ENCODE measurements at regions not wholly inside any gene's neighbourhood (a gene's known extent, or its start where the extent isn't known, plus 50 kb on each side); places are given as distances from the start of the nearest gene placed in this dataset.

GRCh38 chr2:104598636-104599035, 255.3 kb upstream of the POU3F3 start:
- Mint-ChIP-seq H3K9me3 (ENCODE audit: unreplicated experiment) (no peaks in the 10 kb centered on the region), H3K27me3 (ENCODE audit: unreplicated experiment) (peaks cover 2% of the 10 kb centered on the region), H3K4me3 (ENCODE audit: unreplicated experiment) (no peak overlapping the region), H3K4me1 (ENCODE audit: low read depth, unreplicated experiment) (no peaks in the 10 kb centered on the region), H3K36me3 (ENCODE audit: unreplicated experiment) (peaks cover under 1% of the 10 kb centered on the region), H3K27ac (ENCODE audit: unreplicated experiment) (no peak overlapping the region)
- no peak for TF ChIP-seq CTCF (IDR thresholded peaks at IDR 0.05; ENCODE audit: partially characterized antibody, unreplicated experiment)
- no peak for DNase-seq

DNA sequence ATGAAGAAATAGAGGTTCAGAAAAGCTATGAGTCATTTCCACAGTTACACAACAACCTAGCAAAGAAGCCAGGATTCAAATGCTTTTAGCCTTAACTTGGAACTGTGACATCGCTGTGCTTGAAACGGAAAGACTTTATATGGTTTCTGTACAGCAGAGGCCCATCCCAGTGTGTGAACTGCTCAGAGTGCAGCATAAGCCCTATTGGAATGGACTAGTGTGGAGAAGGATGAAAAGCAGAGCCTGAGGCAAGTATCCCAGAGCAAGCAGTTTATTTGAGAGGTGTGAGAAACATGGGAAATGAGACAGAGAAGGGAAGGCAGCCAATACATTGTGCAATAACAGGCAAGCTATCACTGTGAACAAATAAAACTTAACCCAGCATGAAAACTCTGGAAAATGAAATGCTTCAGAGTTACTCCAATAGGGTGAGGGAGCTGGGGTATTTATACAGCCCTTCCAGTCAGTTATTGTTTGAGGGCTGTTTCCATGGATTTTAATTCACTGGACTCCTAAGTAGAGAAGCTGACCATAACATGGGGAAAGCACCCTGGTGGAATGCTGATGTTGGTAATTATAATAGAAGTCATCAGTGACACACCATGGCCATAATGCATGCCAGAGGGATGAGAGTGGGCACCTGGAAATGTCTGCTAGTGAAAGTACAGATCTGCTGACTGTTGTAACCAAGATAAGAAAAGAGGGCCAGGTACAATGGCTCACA, 254.0 kb upstream of the POU3F3 start:
- Mint-ChIP-seq H3K9me3 (ENCODE audit: unreplicated experiment) (no peaks in the 10 kb centered on the region), H3K27ac (ENCODE audit: unreplicated experiment) (no peak overlapping the region), H3K4me1 (ENCODE audit: low read depth, unreplicated experiment) (no peaks in the 10 kb centered on the region), H3K27me3 (ENCODE audit: unreplicated experiment) (peaks cover 2% of the 10 kb centered on the region), H3K36me3 (ENCODE audit: unreplicated experiment) (peaks cover 11% of the 10 kb centered on the region), H3K4me3 (ENCODE audit: unreplicated experiment) (no peak overlapping the region)
- no peak for DNase-seq
- TF ChIP-seq CTCF (IDR thresholded peaks at IDR 0.05; ENCODE audit: partially characterized antibody, unreplicated experiment): no peak

- DNase-seq: no peak
- H3K27ac Mint-ChIP-seq (ENCODE audit: unreplicated experiment): no peak overlapping the region
- no peak for TF ChIP-seq CTCF (IDR thresholded peaks at IDR 0.05; ENCODE audit: partially characterized antibody, unreplicated experiment)
- H3K9me3 Mint-ChIP-seq (ENCODE audit: unreplicated experiment): peaks cover 3% of the 10 kb centered on the region
- H3K4me1 Mint-ChIP-seq (ENCODE audit: low read depth, unreplicated experiment): no peaks in the 10 kb centered on the region
- no peaks in the 10 kb centered on the region for H3K27me3 Mint-ChIP-seq (ENCODE audit: unreplicated experiment)
- H3K36me3 Mint-ChIP-seq (ENCODE audit: unreplicated experiment): peaks cover 15% of the 10 kb centered on the region
- no peak overlapping the region for H3K4me3 Mint-ChIP-seq (ENCODE audit: unreplicated experiment)
Measured at GRCh38 chr2:104606056-104606455, 247.9 kb upstream of the POU3F3 start.

DNA sequence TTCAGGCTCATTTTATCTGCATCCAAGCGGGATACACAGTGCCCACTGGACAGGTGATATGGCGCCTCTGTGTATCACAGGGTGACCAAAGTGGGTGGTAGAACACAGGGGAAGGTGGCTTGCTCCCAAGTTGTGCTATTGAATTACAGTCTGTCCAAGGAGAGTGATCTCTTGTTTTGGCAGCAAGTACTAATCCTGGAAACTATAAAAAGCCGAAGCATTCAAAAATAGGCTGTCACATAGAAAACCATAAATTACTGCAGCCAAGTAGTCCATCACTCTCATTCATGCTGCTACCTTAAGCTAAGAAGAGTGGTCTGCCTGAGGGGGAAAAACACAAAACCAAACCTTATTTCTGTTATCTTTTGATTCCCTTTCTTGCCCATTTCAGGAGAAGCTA, 237.1 kb upstream of the POU3F3 start:
- no peak for TF ChIP-seq CTCF (IDR thresholded peaks at IDR 0.05; ENCODE audit: partially characterized antibody, unreplicated experiment)
- DNase-seq: no peak
- no peaks in the 10 kb centered on the region for H3K4me1 Mint-ChIP-seq (ENCODE audit: low read depth, unreplicated experiment)
- no peak overlapping the region for H3K27ac Mint-ChIP-seq (ENCODE audit: unreplicated experiment)
- no peak overlapping the region for H3K4me3 Mint-ChIP-seq (ENCODE audit: unreplicated experiment)
- no peaks in the 10 kb centered on the region for H3K36me3 Mint-ChIP-seq (ENCODE audit: unreplicated experiment)
- H3K27me3 Mint-ChIP-seq (ENCODE audit: unreplicated experiment): peaks cover 3% of the 10 kb centered on the region
- no peaks in the 10 kb centered on the region for H3K9me3 Mint-ChIP-seq (ENCODE audit: unreplicated experiment)

DNA sequence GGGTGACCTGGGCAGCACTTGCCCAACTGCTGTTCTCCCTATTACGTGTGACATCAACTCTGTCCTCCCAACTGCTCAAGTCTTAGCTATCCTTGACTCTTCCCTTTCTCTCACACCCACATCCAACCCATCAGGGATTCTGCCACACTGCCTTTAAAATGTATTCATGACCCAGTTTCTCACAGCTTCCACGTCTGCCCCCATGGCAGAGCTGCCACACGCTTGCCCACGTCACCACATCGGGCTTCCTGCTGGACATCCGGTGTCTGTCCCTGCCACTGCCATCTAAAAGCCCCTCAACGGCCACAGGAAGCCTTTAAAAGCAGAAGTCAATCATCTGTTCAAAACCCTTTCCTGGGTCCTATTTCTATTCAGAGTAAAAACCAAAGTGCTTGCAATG, 233.1 kb upstream of the POU3F3 start:
- Mint-ChIP-seq H3K9me3 (ENCODE audit: unreplicated experiment) (peaks cover 2% of the 10 kb centered on the region), H3K36me3 (ENCODE audit: unreplicated experiment) (no peaks in the 10 kb centered on the region), H3K27me3 (ENCODE audit: unreplicated experiment) (peaks cover 3% of the 10 kb centered on the region), H3K27ac (ENCODE audit: unreplicated experiment) (no peak overlapping the region), H3K4me1 (ENCODE audit: low read depth, unreplicated experiment) (no peaks in the 10 kb centered on the region), H3K4me3 (ENCODE audit: unreplicated experiment) (no peak overlapping the region)
- no peak for TF ChIP-seq CTCF (IDR thresholded peaks at IDR 0.05; ENCODE audit: partially characterized antibody, unreplicated experiment)
- DNase-seq: no peak

Measured in glutamatergic neuron (in vitro differentiated cells).